ENCODE measurements at regions not wholly inside any gene's neighbourhood (a gene's known extent, or its start where the extent isn't known, plus 50 kb on each side); places are given as distances from the start of the nearest gene placed in this dataset.

- TF ChIP-seq CTCF (IDR thresholded peaks at IDR 0.05) = no peak
- TF ChIP-seq EP300 (IDR thresholded peaks at IDR 0.05; ENCODE audit: borderline replicate concordance in 1 of 2, low read depth in 1 of 2, low read length in 1 of 2) = no peak
- no peak for TF ChIP-seq RXRA (IDR thresholded peaks at IDR 0.05; ENCODE audit: borderline replicate concordance, low read depth)
- no peak for TF ChIP-seq YY1 (IDR thresholded peaks at IDR 0.05; ENCODE audit: low read depth)
- TF ChIP-seq, protein P1, sequence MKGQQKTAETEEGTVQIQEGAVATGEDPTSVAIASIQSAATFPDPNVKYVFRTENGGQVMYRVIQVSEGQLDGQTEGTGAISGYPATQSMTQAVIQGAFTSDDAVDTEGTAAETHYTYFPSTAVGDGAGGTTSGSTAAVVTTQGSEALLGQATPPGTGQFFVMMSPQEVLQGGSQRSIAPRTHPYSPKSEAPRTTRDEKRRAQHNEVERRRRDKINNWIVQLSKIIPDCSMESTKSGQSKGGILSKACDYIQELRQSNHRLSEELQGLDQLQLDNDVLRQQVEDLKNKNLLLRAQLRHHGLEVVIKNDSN (IDR thresholded peaks at IDR 0.05; ENCODE audit: borderline replicate concordance, low read depth) = no peak
- TF ChIP-seq PBX3 (IDR thresholded peaks at IDR 0.05) = no peak
- TF ChIP-seq RAD21 (IDR thresholded peaks at IDR 0.05; ENCODE audit: low read length) = no peak
- no peak for TF ChIP-seq CHD2 (IDR thresholded peaks at IDR 0.05; ENCODE audit: low read length, partially characterized antibody)
- no peak for TF ChIP-seq MEF2A (IDR thresholded peaks at IDR 0.05; ENCODE audit: borderline replicate concordance, low read depth)
- no peak for TF ChIP-seq JUND (IDR thresholded peaks at IDR 0.05)
- TF ChIP-seq NRF1 (IDR thresholded peaks at IDR 0.05; ENCODE audit: low read depth, low read length) = no peak
- TF ChIP-seq TAF1 (IDR thresholded peaks at IDR 0.05; ENCODE audit: borderline replicate concordance, low read depth, low read length) = no peak
- no peak for TF ChIP-seq ZBTB33 (IDR thresholded peaks at IDR 0.05; ENCODE audit: borderline replicate concordance, low read depth)
- no peak for TF ChIP-seq TEAD4 (IDR thresholded peaks at IDR 0.05; ENCODE audit: borderline replicate concordance, insufficient read depth)
Observed at GRCh38 chr12:54795644-54796043, 58.7 kb upstream of the MUCL1 start.

All from SK-N-SH (cell line).